Loucy (cell line): ENCODE measurements at regions not wholly inside any gene's neighbourhood (a gene's known extent, or its start where the extent isn't known, plus 50 kb on each side); places are given as distances from the start of the nearest gene placed in this dataset.

Source experiments
- CTCF ChIP-seq: fragments of 200-600 bp; sonication (generic); conservative IDR thresholded peaks from 2 replicates; pipeline ENCODE4 v1.5.1; 2014; ENCODE audit warnings: mild to moderate bottlenecking, antibody characterized with exemption, low read length
- EZH2phosphoT487 ChIP-seq: fragments of 200-600 bp; IDR thresholded peaks from 2 replicates; pipeline ENCODE4 v1.6.1; 2018; ENCODE audit warnings: antibody characterized with exemption, mild to moderate bottlenecking, moderate library complexity, borderline replicate concordance

GRCh38 chr14:42013153-42013552 lies 406.5 kb downstream of the LRFN5 start:
- TF ChIP-seq CTCF (no peak), EZH2phosphoT487 (no peak)
